NCI-H2196 (cell line): ENCODE measurements at regions not wholly inside any gene's neighbourhood (a gene's known extent, or its start where the extent isn't known, plus 50 kb on each side); places are given as distances from the start of the nearest gene placed in this dataset.

Experiments
- DNase-seq: peaks from one replicate; lab custom pipeline; 2025; ENCODE audit not compliant: unreplicated experiment; lab: John Stamatoyannopoulos, UW

DNA sequence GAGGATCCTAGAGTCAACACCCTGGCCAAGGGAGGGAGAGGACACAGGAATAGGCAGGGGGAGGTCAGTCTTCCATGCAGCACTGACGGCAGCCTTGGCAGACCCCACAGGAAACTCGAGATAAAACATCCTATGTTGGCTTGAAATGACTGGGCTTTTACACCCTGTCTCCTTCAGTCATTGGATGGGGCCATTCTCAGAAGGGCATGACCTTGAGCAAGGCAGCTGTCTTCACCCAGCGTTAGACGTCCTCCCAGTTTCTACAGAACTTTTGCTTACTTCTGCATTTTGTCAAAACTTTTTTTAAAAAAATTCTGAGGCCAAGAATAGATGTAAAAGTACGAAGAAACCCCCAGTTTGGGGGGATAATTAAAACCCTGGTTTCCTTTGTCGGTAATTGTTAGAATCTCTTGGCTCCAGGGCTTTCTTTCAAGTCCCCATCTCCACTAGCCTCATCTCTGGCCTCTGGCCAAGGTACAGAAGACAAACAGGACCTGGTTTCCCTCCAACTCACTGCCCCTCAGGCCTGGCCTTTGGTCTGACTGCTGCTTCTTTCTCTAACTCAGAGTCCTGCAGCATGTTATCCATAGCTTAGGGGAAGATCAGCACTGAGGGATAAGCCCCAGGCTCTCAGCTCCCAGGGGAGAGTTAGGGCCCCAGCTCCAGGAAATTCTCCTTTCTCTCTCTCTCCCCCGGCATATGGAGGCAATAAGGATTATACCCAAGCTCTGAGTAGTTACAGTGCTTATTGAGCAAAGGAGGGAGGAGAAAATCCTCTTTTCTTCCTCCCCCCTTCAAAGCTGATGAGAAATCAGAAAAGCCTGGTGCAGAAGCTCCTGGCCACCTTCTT lies 51.6 kb upstream of the KCND3 start:
- peak; percentile 15 for DNase-seq

GRCh38 chr1:112043901-112044300 lies 54.4 kb upstream of the KCND3 start:
- no peak for DNase-seq

DNA sequence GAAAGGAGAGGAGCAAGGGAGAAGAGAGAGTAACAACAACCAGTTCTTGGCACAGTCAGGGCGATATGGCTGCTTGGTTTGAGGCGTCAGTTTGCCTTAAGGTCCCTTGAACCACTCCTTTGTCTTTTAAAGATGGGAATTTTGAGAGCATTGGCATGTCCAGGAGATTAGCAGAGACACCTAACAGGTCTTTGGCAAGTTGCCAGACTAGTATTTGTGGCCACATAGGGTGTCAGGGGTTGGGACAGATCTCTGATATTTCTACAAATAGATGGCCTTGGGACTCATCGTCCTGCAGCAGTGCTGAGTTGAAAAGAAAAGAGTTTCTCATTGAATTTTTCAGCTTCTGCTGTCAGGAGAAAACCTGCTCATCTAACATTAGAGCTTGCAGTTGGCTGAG lies 55.3 kb upstream of the KCND3 start:
- DNase-seq: no peak

GRCh38 chr1:112046630-112047029 lies 57.2 kb upstream of the KCND3 start:
- DNase-seq: no peak

DNA sequence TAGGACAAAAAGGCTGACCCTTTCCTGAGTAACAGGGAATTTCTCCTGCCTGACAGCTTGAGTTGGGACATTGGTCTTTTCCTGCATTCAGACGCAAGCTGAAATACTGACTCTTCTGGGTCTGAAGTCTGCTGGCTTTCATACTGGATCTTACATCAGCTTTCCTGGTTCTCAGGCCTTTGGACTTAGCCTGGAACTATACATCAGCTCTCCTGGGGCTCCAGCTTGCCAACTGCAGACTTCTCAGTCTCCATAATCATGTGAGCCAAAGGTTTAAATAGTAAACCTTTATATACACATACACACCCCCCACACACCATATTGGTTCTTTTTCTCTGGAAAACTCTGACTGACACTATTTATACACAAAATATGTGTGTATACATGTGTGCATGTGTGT lies 59.0 kb upstream of the KCND3 start:
- DNase-seq: no peak

- DNase-seq: peak; percentile 14
Measured at GRCh38 chr1:112054510-112054909, 65.0 kb upstream of the KCND3 start.

DNA sequence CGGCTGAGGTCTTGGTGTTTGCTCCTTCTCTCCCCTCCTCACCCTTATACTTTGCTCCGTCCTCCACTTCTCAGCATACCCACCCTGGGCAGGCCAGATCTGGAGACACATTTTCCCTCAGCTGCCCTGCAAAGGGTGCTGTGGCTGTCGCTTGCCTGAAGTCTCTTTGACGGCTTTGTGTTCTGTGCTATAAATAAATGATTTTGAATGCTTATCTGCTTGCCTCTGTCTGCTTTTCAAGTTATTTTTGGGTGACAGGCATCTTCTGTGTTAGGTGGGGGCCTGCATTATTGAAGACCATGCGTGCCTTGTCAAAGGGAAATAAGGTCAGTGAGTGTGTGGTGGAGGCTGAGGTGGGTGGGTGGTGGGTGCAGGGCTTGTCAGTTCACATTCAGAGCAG lies 66.9 kb upstream of the KCND3 start:
- DNase-seq: no peak

DNA sequence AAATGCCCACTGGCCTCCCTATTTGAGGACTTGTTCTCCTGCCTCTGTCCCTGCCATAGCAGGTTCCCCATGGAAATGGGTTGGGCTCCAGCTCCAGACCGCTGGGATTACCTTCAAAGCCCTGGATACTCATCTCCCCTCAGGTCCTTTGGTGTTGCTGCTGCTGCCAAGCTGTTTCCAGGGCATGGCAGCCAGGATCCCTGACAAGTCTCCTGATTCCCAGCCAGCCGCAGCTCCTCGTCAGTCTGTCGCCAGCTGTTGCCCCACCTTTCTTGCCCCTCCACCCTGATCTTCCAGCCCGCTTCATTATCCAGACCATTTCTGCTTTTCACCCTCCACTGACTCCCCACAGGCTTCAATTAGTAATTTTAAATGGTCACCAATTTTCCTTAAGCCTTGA lies 68.3 kb upstream of the KCND3 start:
- no peak for DNase-seq

DNA sequence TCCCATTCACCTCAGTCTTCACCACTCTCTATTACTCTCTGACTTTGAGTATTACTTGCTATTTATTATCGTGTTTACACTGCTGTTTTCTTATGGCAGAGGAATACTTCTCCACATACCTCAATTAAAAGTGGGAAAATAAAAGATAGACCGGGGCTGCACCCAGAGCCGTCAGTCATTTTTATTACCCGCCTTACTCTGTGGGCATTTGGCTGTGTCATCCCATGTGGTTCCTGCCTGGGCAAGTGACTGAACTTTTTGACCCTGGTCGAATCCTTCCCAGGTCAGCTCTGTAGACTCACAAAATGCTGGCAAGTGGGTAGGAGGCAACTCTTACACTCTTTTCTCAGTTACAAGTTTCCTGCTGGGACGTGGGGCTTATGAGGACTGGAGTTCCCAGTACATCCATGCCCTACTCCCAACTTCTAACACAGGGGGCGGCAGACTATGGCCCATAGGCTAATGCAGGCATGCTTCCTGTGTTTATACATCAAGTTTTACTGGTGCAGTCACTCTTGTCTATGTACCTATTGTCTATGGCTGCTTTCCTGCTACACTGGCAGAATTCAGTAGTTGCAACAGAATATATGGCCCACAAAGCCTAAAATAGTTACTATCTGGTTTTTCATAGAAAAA lies 69.5 kb upstream of the KCND3 start:
- no peak for DNase-seq

DNA sequence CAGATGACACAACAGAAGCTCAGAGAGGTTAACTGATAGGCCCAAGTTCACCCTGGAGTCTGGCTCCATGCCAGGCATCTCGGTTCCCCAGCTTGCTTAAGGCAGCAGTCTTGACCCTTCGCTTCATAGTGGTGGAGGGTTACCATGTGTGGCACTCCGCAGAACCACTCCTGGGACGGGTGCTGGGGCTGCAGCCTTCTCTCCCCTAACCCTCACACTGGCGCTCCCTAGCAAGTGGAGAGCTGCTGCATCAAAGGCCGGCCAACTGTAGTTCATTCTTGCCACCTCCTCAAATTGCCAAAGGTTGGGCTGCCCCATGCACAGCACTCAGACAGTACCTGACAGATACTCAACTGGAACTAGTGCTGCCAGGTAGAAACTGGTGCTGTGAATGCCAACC lies 70.2 kb upstream of the KCND3 start:
- DNase-seq: no peak

- no peak for DNase-seq
Measured at GRCh38 chr1:112060261-112060660, 70.8 kb upstream of the KCND3 start.

- no peak for DNase-seq
Measured at GRCh38 chr1:112061056-112061455, 71.6 kb upstream of the KCND3 start.

DNA sequence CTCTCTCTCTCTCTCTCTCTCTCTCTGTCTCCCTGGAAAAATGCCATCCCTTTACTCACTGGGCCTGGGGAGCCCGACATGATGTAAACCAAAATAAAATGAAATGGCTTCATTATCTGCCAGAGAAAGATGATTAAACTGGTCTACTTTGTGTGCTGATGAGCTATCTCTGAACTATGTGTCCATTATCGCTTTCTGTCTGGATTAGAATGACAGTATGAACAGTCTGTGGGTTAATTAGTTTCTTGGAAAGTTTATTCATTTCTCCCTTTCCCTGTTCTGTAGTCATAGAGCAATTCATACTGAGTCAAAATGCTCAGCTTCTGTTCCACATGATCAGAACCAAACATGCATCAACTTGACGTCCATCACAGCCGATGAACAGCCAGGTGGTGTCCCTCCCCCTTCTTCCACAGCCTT lies 72.4 kb upstream of the KCND3 start:
- no peak for DNase-seq

DNA sequence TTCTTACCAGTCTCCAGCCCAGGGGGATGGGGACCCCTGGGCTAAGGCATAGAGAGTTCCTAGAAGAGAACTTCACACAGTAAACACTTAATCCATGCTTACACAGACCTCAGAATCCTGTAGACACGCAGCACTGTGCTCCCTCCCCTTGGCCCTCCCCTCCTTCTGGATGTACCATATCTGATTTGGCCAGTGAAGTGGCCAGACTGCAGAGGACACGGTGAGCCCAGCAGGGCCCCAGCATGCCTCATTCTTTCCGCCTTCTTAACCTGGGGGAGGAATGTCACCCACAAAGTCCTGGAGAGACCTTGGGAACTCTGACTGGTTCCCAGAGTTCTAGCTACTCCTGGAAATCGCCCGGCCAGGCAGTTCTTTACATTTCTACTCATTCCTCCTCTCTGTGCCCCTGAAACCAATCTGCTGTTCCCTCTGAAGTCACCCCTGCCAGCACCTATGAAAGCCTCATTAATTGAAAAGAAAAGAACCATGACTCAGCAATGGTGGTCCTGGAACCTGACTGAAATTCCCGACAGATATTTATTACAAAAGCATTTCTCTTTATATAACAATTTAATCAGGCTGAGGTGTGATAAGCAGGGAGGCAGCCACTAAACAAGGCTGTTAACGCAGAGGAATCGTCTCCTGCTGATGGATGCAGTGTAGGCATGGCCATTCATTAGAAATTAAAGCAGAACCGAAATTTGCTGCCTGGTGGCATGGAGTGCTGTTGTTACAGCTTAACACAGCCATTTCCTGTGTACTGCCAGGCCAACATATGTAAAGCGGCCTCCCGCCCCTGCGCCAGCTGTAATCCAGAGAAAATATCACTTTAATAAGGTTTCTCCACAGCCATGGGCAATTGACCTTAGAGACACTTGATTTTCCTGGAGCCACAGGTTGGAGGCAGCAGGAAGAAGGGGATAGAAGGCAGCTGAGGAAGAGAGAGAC lies 74.6 kb upstream of the KCND3 start:
- no peak for DNase-seq

- DNase-seq: no peak
Measured at GRCh38 chr1:112067989-112068388, 78.5 kb upstream of the KCND3 start.

DNA sequence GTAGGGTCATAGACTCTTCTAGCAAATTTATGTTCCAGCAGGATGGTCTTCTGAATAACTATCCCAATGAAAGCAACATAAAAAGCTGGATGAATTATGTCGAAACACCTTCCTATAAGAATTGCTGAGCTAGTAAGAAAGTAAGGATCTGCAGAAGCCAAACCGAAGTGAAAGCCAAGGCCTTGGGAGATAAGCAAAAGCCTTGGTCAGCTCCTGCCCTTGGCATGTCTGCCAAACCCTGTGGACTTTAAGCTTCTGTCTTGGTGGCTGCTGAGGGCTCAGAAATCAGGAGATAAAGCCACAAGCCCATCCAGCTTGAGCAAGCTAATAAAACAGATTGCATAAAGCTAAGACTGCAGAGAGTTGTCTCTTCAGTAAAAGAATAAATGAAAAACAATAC lies 81.2 kb upstream of the KCND3 start:
- no peak for DNase-seq

- DNase-seq: no peak
Measured at GRCh38 chr1:112074711-112075110, 85.2 kb upstream of the KCND3 start.

- DNase-seq: no peak
Measured at GRCh38 chr1:112075566-112075965, 86.1 kb upstream of the KCND3 start.

GRCh38 chr1:112079446-112079845 lies 90.0 kb upstream of the KCND3 start:
- no peak for DNase-seq

- DNase-seq: no peak
Measured at GRCh38 chr1:112083487-112083886, 94.0 kb upstream of the KCND3 start.

- DNase-seq: no peak
Measured at GRCh38 chr1:112092656-112093371, 103.3 kb upstream of the KCND3 start.
